Right cardiac atrium (tissue), 5 donors: ENCODE measurements at regions not wholly inside any gene's neighbourhood (a gene's known extent, or its start where the extent isn't known, plus 50 kb on each side); places are given as distances from the start of the nearest gene placed in this dataset.
"Not testable (repeated sequence)": the region's sequence is repeated elsewhere in the genome, so short reads cannot be mapped to it uniquely, and the experiment has no call there.

Experiments
- ATAC-seq, 2 donors: fragments of 200-7000 bp; cut with Tn5 transposase; one replicate each; pipeline versions ENCODE4 v1.8.0 to v1.9.1; 2020; ENCODE audit warnings: moderate library complexity in 2 of 2, mild to moderate bottlenecking in 1 of 2
- DNase-seq, 3 donors: peaks; one replicate each; pipeline ENCODE4 v3.0.0-alpha.2; 2020
- H3K27ac ChIP-seq: one replicate; pipeline ENCODE4 v1.5.1; 2013; ENCODE audit warnings: mild to moderate bottlenecking, low read length, control low read depth, moderate library complexity
- H3K27me3 ChIP-seq: one replicate; pipeline ENCODE4 v1.6.1; 2013; ENCODE audit not compliant: control insufficient read depth, insufficient read depth
- H3K4me1 ChIP-seq: one replicate; pipeline ENCODE4 v1.6.1; 2013; ENCODE audit warnings: low read length; ENCODE audit not compliant: control insufficient read depth, insufficient read depth
- H3K4me3 ChIP-seq: one replicate; pipeline ENCODE4 v1.5.1; 2013; ENCODE audit warnings: low read length, control low read depth
- H3K9me3 ChIP-seq: one replicate; pipeline ENCODE4 v1.6.1; 2013; ENCODE audit warnings: low read length; ENCODE audit not compliant: control insufficient read depth
- WGBS: extraction: QIAGEN DNeasy Blood & Tissue Kit; methylation state at CpG from one replicate; pipeline ENCODE4 v1.1.7; 2013; 5-methylcytosine and 5-hydroxymethylcytosine counted together
- intact Hi-C, 4 donors: fragments of 100-400 bp; cut with DNase I; formaldehyde crosslinking; loops; one replicate each; pipeline versions ENCODE4 v1.11.0 to v1.14.0; 2022 to 2023
- donor health status: healthy with polysubstance abuse.
- donor health status: DM: no; HTN: yes; CAD: no.
- donor health status: DM: no; HTN: no; CAD: no.
- donor health status: DM: no; HTN: yes; CAD: no; lungs with severe emphysema.
- donor health status: DM: yes; HTN: yes; CAD: no.

DNA sequence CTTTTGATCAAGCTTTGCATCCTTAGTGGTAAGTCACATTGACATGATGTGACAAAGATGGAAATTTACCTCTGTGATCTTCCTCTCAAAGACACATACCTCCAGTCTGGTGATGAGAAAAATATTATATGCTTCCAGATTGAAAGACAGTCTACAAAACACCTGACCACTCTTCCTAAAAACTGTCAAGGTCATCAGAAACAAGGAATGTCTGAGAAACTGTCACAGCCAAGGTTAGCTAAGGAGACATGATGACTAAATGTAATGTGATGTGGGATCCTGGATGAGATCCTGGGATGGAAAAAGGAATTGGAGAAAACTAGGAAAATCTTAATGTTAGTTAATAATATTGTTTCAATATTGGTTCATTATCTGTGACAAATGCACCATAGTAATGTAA lies 226.6 kb upstream of the ST6GAL2 start:
- Histone ChIP-seq H3K27me3 (no peaks in the 10 kb centered on the region), H3K4me1 (no peaks in the 10 kb centered on the region), H3K4me3 (no peak overlapping the region), H3K9me3 (peaks cover 2% of the 10 kb centered on the region), H3K27ac (no peak overlapping the region)
- ATAC-seq, result no peak
- intact Hi-C loops, result no loop called here
- DNase-seq, result no peak

DNA sequence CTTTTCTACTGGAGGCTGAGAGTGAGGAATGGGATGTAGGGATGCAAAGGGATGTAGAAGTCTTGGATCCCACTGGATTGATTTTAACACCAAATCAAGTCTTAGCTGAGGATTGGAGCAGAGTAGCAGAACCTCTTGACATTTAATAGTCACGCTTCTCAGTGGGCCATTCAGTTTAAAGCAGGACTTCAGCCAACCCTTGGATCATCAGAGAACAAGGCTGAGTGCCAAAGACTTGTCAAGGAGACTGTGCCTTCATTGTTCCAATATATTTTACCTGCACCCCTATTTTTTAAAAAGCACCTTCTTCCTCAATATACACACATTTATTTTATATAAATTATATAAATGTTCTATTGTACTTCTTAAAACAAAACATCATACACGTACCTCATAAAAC lies 242.4 kb upstream of the ST6GAL2 start:
- H3K9me3 ChIP-seq, result no peaks in the 10 kb centered on the region
- H3K4me3 ChIP-seq, result no peak overlapping the region
- H3K27me3 ChIP-seq, result no peaks in the 10 kb centered on the region
- WGBS, result 76% methylated on average over 2 of the region's 2 CpGs
- H3K4me1 ChIP-seq, result no peaks in the 10 kb centered on the region
- ATAC-seq (no peak), DNase-seq (no peak)
- intact Hi-C loops, result no loop called here
- no peak overlapping the region for H3K27ac ChIP-seq

GRCh38 chr2:107132070-107132469 lies 246.1 kb upstream of the ST6GAL2 start:
- H3K4me1 ChIP-seq, result no peaks in the 10 kb centered on the region
- no peak for DNase-seq
- H3K27me3 ChIP-seq, result no peaks in the 10 kb centered on the region
- H3K27ac ChIP-seq, result no peak overlapping the region
- no peaks in the 10 kb centered on the region for H3K9me3 ChIP-seq
- no peak overlapping the region for H3K4me3 ChIP-seq
- intact Hi-C loops, result no loop called here
- no peak for ATAC-seq
- WGBS, result 66% methylated on average over 11 of the region's 11 CpGs

- H3K27me3 ChIP-seq, result no peaks in the 10 kb centered on the region
- H3K4me1 ChIP-seq, result no peaks in the 10 kb centered on the region
- ATAC-seq, result no peak
- DNase-seq, result no peak
- no peaks in the 10 kb centered on the region for H3K9me3 ChIP-seq
- intact Hi-C loops, result no loop called here
- H3K27ac ChIP-seq, result no peak overlapping the region
- WGBS, result 65% methylated on average over 4 of the region's 4 CpGs
- no peak overlapping the region for H3K4me3 ChIP-seq
Observed at GRCh38 chr2:107132746-107133145, 246.8 kb upstream of the ST6GAL2 start.

DNA sequence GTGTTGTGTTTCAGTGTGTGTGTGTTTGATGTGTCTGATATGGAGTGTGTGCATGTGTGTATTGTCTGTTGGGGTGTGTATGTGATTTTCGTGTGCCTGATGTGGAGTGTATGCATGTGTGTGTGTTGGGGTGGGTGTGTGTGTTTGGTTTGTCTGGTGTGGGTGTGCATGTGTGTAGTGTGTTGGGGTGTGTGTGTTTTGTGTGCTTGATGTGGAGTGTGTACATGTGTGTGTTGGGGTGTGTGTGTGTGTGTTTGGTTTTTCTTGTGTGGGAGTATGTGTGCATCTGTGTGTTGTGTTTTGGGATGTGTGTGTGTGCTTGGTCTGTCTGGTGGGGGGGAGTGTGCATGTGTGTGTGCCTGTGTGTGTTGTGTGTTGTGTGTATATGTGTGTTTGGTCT lies 247.4 kb upstream of the ST6GAL2 start:
- WGBS, result 81% methylated on average over 1 of the region's 1 CpG
- no peak overlapping the region for H3K4me3 ChIP-seq
- H3K27ac ChIP-seq, result no peak overlapping the region
- H3K9me3 ChIP-seq, result no peaks in the 10 kb centered on the region
- ATAC-seq (no peak), DNase-seq (no peak)
- H3K27me3 ChIP-seq, result no peaks in the 10 kb centered on the region
- H3K4me1 ChIP-seq, result no peaks in the 10 kb centered on the region
- intact Hi-C loops, result no loop called here

- no peaks in the 10 kb centered on the region for H3K9me3 ChIP-seq
- intact Hi-C loops, result no loop called here
- no peak for DNase-seq
- no peaks in the 10 kb centered on the region for H3K4me1 ChIP-seq
- ATAC-seq, result no peak
- no peak overlapping the region for H3K27ac ChIP-seq
- H3K4me3 ChIP-seq, result no peak overlapping the region
- no peaks in the 10 kb centered on the region for H3K27me3 ChIP-seq
Observed at GRCh38 chr2:107136733-107137132, 250.8 kb upstream of the ST6GAL2 start.

GRCh38 chr2:107137706-107138105 lies 251.7 kb upstream of the ST6GAL2 start:
- WGBS, result 88% methylated on average over 2 of the region's 2 CpGs
- no peaks in the 10 kb centered on the region for H3K27me3 ChIP-seq
- intact Hi-C loops, result no loop called here

DNA sequence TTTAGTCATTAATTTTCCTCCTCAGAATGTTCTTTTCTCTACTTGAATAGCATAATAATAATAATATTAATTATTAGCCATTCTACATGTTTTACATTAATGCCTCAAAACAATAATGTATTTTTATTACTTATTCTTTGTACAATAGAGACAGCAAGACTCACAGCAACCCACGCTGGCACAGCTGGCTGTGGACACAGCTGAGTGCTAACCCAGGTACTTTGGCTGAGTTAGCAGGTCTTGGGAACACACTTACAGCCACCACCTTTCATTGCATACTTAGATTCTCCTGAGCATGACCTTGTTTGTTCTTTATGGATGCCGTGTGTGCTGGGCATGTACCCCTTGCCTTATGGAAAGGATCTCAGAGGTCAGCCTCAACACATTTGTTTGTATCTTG lies 260.2 kb upstream of the ST6GAL2 start:
- ATAC-seq, result no peak
- 90% methylated on average over 2 of the region's 2 CpGs for WGBS
- Histone ChIP-seq H3K4me1 (no peaks in the 10 kb centered on the region), H3K27me3 (no peaks in the 10 kb centered on the region), H3K4me3 (no peak overlapping the region), H3K27ac (no peak overlapping the region), H3K9me3 (no peaks in the 10 kb centered on the region)
- intact Hi-C loops, result no loop called here
- no peak for DNase-seq

More at GRCh38 chr2:107137706-107138105, 251.7 kb upstream of the ST6GAL2 start:
- DNase-seq, result no peak
- Histone ChIP-seq H3K4me1 (no peaks in the 10 kb centered on the region), H3K9me3 (no peaks in the 10 kb centered on the region), H3K27ac (no peak overlapping the region), H3K4me3 (no peak overlapping the region)
- ATAC-seq, result no peak

- H3K4me1 ChIP-seq, H3K4me3 ChIP-seq, H3K27me3 ChIP-seq, intact Hi-C loops, ATAC-seq, DNase-seq, H3K9me3 ChIP-seq, H3K27ac ChIP-seq: not testable (repeated sequence)
- 82% methylated on average over 5 of the region's 5 CpGs for WGBS
Observed at GRCh38 chr2:107146645-107147044, 260.7 kb upstream of the ST6GAL2 start.

DNA sequence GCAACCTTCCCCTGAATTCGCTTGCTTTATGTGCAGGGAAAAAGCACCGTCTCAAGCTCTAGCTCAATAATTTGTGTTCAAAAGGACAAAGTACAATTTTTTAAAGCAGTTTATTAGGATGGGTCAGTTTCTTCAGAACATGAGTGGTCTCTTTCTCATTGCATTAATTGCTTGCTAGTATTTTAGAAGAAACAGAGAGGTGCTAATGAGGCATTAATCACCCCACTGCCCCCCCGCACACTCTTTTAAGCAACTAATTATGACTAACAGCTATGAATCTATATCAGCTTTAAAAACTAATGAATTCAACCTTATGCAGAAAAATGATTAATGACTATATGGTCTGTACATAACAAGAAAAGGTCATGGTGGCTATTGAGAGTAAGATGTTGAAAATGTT lies 262.1 kb upstream of the ST6GAL2 start:
- intact Hi-C loops, result no loop called here
- ATAC-seq (no peak), DNase-seq (no peak)
- Histone ChIP-seq H3K4me1 (no peaks in the 10 kb centered on the region), H3K27ac (no peak overlapping the region), H3K27me3 (no peaks in the 10 kb centered on the region), H3K4me3 (no peak overlapping the region), H3K9me3 (no peaks in the 10 kb centered on the region)
- 92% methylated on average over 3 of the region's 3 CpGs for WGBS

GRCh38 chr2:107148496-107148895 lies 262.5 kb upstream of the ST6GAL2 start:
- H3K27ac ChIP-seq, result no peak overlapping the region
- ATAC-seq, result no peak
- no peaks in the 10 kb centered on the region for H3K9me3 ChIP-seq
- 62% methylated on average over 3 of the region's 3 CpGs for WGBS
- H3K4me1 ChIP-seq, result no peaks in the 10 kb centered on the region
- DNase-seq, result no peak
- intact Hi-C loops, result no loop called here
- H3K4me3 ChIP-seq, result no peak overlapping the region
- no peaks in the 10 kb centered on the region for H3K27me3 ChIP-seq

- DNase-seq, result no peak
- Histone ChIP-seq H3K27ac (no peak overlapping the region), H3K4me3 (no peak overlapping the region), H3K27me3 (no peaks in the 10 kb centered on the region), H3K9me3 (no peaks in the 10 kb centered on the region), H3K4me1 (no peaks in the 10 kb centered on the region)
- 87% methylated on average over 5 of the region's 5 CpGs for WGBS
- intact Hi-C loops, result no loop called here
- ATAC-seq, result no peak
Observed at GRCh38 chr2:107160640-107161239, 274.8 kb upstream of the ST6GAL2 start.
